ENCODE measurements at regions not wholly inside any gene's neighbourhood (a gene's known extent, or its start where the extent isn't known, plus 50 kb on each side); places are given as distances from the start of the nearest gene placed in this dataset.
A peak's percentile ranks its signal among the peaks of the same experiment; 100 is the strongest.

DNA sequence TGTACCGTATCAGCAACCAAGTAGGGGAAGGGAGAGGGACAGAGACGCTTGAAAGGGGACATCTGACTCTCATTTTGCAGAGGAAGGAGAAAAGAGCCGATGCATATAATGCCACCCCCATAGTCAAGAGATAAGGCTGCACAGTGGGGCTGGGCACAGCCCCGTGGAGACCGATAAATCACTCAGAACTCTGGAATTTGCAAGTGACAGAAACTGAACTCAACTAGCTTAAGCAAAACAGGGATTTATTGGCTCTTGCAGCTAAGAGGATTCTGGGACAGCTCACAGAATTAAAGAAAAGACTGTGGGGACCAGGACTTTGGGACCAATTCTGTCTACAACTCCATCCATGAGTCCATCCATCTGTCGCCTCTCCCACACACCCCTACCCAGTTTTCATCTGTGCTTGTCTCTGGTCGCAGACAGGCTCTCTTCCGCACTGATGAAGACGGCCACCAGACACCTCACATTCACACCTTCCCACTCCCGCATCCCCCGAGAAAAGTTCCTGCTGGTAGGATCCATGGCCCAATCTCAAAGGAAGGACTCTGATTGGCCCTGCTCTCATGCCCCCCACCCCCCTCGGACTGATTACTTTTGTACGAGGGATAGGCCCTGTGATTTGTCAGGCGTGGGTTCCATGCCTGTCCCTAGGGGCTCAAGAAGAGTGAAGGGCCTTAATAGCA, 105.9 kb upstream of the RPL38 start:
- no peak for DNase-seq

- DNase-seq: no peak
These were observed 105.1 kb upstream of the RPL38 start for GRCh38 chr17:74098136-74099024.

DNA sequence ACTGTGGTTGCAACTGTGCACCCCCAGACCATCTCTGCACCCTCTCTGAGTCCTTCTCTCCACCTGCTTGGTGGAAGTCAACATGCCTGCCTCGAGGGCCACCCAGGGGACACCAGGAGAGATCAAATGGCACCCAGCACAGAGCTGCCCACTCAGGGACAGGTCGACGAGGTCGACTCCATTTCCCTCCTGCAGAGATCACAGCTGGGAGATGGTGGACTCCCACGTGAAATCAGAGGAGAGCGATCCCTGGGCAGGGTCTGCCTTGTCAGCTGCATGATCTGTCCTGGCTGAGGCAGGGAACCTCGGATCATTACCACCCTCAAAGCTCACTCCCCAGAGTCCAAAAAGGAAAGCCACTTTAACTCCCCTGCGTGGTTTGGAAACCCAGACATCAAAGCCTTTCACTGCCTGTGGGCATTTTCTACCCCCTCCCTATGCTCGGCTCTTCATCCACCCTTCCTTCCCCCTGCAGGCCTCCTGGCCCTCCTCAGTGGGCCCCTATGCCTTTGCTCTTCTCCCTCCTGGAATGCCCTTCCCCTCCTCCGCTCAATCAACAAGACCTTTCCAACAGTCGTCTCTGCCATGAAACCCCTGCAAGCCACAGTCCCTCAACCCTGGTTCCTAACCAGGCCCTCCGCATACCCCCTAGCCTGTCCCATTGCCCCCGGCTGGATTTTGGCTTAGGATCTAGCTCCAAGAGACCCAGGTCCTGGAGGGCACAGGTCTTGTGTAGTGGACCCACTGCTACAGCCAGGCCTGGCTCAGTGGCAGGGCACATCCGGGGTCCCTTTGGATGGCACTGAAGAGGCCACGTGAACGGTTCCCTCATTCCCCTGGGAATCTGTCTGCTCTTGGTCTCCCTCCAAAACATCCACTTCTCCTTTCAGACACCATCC, 103.8 kb upstream of the RPL38 start:
- DNase-seq: no peak

DNA sequence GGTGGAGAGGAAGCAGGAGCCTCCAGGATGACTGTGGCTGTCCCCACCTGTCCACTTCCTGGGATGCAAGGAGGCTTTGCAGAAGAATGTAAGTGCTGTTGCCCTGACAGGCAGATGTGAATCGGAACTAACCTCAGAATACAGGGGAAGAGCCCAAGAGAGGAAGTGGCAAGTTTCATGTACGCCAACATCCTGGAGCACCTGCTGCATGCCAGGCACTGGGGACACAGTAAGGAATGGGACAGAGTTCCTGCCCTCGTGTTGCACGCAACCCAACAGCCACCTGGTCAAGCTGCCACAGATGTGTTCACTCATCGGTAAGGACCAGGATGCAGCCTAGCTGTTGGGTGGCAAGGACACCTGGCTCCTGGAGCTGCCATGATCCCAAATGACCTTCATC, 98.6 kb upstream of the RPL38 start:
- no peak for DNase-seq

GRCh38 chr17:74107107-74107506, 96.4 kb upstream of the RPL38 start:
- DNase-seq: no peak

DNA sequence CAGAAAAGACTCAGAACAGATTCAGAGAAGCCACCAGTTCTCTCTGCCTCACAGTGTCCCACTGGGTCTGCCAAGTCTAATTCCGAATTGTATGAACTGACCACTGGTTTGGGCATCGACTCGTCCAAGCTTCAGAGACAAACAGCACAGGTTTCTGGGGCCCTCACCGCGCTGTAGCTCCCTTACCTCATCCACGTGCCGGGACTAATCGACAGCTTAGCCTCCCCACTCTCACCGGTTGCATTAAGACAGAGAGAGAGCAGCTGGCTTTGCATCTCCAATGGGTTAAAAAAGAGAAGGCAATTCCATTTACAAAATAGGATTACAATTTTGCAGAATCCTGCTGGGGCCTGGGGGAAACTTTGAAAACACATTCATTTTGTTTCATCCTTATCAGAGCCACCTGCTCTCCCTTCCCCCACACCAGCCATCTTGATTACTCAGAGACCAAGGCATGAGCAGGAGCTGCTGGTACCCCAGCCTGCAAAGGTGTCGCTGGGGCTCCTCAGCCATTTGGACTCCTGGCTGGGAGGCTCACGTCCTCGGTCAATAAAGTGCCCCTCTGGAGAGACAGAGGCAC, 95.3 kb upstream of the RPL38 start:
- no peak for DNase-seq

- DNase-seq: no peak
These were observed 93.0 kb upstream of the RPL38 start for GRCh38 chr17:74110467-74110866.

- no peak for DNase-seq
These were observed 90.2 kb upstream of the RPL38 start for GRCh38 chr17:74113326-74113725.

- DNase-seq: no peak
These were observed 89.5 kb upstream of the RPL38 start for GRCh38 chr17:74113952-74114351.

DNA sequence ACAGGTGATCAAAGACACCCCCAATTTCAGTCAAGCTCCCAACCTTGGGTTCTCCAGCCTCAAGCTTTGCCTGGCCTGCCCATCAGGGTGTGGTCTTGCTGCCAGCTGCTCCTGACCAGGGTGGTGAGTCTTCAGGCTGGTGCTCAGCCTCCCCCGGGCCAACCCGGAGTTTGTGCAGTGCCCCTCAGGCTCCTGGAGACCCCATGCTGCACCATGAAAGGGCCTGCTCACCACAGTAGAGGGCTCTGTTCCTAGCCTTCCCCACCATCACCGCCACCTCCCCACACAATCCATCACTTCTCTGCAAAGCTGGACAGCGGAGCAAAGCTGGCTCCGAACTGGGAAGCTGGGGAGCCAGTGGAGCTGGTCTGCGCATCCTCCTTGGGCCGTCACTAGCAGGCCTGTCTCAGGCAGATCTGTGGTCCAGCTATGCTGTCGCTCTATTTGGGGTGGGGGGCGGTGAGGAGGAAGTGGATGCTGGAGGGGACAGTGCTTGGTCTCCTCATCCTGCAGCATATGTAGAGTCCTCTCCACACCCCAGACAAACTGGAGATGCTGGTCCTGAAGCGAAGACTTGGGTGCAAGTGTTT, 88.5 kb upstream of the RPL38 start:
- no peak for DNase-seq

GRCh38 chr17:74115586-74115985, 87.9 kb upstream of the RPL38 start:
- no peak for DNase-seq

GRCh38 chr17:74116087-74116717, 87.3 kb upstream of the RPL38 start:
- no peak for DNase-seq

DNA sequence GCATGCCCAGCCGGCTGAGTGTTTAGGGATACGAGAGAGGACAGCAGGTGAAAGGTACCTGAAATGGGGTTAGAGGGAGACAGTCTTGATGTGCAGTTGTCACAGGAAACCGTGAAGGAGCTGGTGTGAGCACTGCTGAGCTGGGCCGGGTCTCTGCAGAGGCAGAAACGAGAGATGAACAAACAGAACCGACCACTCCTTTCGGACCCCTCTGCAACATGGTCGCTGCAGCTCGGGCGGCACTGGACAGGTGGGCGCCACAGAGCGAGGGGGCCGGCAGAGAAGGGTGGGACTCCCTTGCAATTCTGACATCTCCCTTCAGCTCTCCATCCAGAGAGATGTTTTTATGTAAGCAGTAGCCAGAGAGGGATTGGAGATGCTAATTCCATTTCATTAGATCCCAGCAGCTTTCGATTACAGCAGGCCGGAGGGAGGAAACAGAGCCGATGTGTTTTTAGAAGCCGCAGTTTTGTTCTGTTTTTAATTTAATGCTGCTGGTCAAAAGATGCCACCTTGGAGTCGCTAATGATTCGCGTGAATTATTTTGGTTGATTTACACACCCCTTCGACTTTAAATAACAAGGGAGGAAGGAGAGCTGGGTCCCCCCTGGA, 86.3 kb upstream of the RPL38 start:
- DNase-seq: no peak

DNA sequence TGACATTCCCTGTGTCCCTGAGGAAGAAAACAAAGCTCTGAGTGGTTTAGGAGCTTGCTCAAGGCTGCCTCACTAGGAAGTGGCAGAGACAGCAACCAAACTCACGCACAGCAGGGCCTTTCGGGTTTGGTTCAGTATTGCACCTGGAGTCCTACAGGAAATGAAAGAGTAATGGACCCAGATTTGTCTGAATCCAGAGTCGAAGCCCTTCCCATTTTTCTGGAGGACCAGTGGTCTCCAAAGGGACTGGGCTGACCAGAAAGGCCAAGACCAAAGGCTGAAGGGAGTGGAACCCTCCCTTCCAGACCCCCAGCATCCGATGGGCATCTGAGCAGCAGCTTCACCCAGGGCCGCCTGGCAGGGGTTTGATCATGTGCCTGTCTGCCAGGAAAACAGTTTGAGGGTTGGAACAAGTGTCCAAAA, 85.5 kb upstream of the RPL38 start:
- peak; percentile 28 for DNase-seq

DNA sequence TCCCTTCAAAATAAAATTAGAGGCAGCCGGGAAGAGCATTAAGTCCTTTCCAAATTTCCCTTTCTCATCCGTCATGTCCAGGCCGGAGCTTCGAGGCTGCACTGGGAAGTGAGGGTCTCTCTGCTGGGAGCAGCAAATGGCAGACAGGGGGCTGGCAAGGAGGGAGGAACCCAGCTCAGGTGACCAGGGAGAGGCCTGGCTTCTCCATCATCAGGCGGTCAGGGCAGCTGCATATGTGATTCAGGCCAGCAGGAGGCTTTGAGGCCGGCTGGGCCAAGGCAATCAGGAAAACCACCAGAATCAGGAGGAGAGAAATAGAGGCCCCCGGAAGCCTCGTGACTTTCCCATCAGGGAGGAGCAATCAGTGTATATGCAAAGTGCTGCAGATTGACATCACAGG, 85.0 kb upstream of the RPL38 start:
- peak; percentile 32 for DNase-seq

- no peak for DNase-seq
These were observed 84.4 kb upstream of the RPL38 start for GRCh38 chr17:74119049-74119580.

- DNase-seq: peak; percentile 21
These were observed 83.5 kb upstream of the RPL38 start for GRCh38 chr17:74119965-74120364.

DNA sequence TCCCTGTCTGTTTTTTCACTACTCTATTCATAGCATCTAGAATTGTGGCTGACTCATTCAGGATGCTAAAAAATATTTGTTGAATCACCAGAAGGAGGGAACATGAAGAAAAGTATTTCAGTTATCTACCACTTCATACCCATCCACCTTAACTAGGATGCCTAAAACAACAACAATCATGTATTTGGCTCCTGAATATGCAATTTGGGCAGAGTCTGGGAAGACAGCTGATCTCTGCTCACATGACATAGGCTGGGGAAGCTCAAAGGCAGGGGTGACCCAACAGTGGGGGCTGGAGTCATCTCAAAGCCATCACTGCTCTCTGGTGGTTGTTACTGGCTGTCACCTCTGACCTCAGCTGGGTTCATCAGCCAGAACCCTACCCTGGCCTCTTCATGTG, 80.1 kb upstream of the RPL38 start:
- peak; percentile 63 for DNase-seq

DNA sequence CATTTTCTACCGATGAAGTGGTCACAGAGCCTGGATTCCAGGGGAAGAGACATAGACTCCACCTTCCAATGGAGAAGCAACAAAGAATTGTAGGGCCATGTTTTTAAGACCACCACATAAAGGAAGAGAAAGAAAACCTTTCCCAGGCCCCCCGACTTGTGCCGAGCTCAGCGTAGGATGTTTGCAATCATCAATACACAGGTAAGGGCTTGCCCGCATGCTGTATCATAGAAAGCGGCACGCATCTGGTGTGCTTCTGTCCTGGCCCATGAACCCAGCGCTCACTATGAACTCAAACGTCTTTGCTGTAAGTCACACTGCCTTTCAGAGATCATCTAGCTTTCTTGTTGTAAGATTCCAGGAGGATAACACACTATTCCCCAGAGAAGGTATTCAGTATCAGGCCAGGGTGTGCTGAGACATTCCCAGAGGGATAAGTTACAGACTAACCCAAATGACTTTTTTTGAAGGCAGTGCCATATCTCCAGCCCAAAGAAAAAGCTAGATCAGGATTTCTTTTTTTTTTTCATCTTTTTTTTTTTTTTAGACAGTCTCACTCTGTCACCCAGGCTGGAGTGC, 79.5 kb upstream of the RPL38 start:
- DNase-seq: peak; percentile 33

DNA sequence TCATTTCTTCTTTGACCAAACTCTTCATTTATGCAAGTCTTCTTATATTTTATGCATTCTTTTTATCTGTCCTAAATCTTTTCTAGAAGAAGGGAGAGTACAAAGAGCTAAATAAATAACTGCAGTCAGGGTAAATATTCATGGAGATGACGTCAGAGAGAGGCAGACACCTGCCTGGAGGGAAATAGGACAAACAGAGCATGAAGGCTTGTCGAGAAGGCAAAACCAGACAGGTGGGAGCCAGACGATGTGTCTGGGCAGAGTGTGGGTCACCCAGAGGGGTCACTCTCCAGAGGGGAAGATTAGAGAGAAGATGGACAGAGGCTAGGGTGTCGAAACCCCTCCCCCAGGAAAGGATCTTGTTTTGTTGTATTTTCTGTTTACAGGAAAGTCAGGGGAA, 78.3 kb upstream of the RPL38 start:
- peak; percentile 97 for DNase-seq

Measured in DMS53 (cell line).